ENCODE measurements at regions not wholly inside any gene's neighbourhood (a gene's known extent, or its start where the extent isn't known, plus 50 kb on each side); places are given as distances from the start of the nearest gene placed in this dataset.

- TF ChIP-seq POLR2A (IDR thresholded peaks at IDR 0.05) (no peak), CTCF (IDR thresholded peaks at IDR 0.05) (no peak), POLR2AphosphoS5 (IDR thresholded peaks at IDR 0.05) (no peak)
- DNase-seq (ENCODE audit: low spot score in 2 of 2) = no peak
- Histone ChIP-seq H3K4me1 (no peaks in the 10 kb centered on the region), H3K27me3 (no peaks in the 10 kb centered on the region), H3K9me3 (no peaks in the 10 kb centered on the region), H3K27ac (no peak overlapping the region), H3K4me3 (no peak overlapping the region), H3K36me3 (no peaks in the 10 kb centered on the region)
- intact Hi-C loops (cut with DNase I; ENCODE audit: low total_unique reads) = no loop called here
Measured at GRCh38 chr3:150357923-150358607, 50.0 kb upstream of the TSC22D2 start.

GRCh38 chr3:150357140-150357539 is 51.0 kb upstream of the TSC22D2 start:
- no peak for DNase-seq (ENCODE audit: low spot score in 2 of 2)
- Histone ChIP-seq H3K27ac (no peak overlapping the region), H3K36me3 (no peaks in the 10 kb centered on the region), H3K27me3 (no peaks in the 10 kb centered on the region), H3K9me3 (no peaks in the 10 kb centered on the region), H3K4me1 (no peaks in the 10 kb centered on the region), H3K4me3 (no peak overlapping the region)
- intact Hi-C loops (cut with DNase I; ENCODE audit: low total_unique reads) = no loop called here
- no peak for TF ChIP-seq CTCF (IDR thresholded peaks at IDR 0.05)
- TF ChIP-seq POLR2A (IDR thresholded peaks at IDR 0.05) = no peak
- no peak for TF ChIP-seq POLR2AphosphoS5 (IDR thresholded peaks at IDR 0.05)

- intact Hi-C loops (cut with DNase I; ENCODE audit: low total_unique reads) = no loop called here
- no peak overlapping the region for H3K27ac ChIP-seq
- TF ChIP-seq POLR2A (IDR thresholded peaks at IDR 0.05) (no peak), CTCF (IDR thresholded peaks at IDR 0.05) (no peak), POLR2AphosphoS5 (IDR thresholded peaks at IDR 0.05) (no peak)
- DNase-seq (ENCODE audit: low spot score in 2 of 2) = no peak
- no peaks in the 10 kb centered on the region for H3K27me3 ChIP-seq
- no peaks in the 10 kb centered on the region for H3K4me1 ChIP-seq
- no peaks in the 10 kb centered on the region for H3K9me3 ChIP-seq
- no peak overlapping the region for H3K4me3 ChIP-seq
- H3K36me3 ChIP-seq = no peaks in the 10 kb centered on the region
Measured at GRCh38 chr3:150355574-150355973, 52.5 kb upstream of the TSC22D2 start.

- TF ChIP-seq POLR2A (IDR thresholded peaks at IDR 0.05) = no peak
- no peak for TF ChIP-seq POLR2AphosphoS5 (IDR thresholded peaks at IDR 0.05)
- TF ChIP-seq CTCF (IDR thresholded peaks at IDR 0.05) = no peak
Measured at GRCh38 chr3:150352931-150353330, 55.2 kb upstream of the TSC22D2 start.

GRCh38 chr3:150351398-150351797 is 56.7 kb upstream of the TSC22D2 start:
- no peak for DNase-seq (ENCODE audit: low spot score in 2 of 2)
- no peak overlapping the region for H3K4me3 ChIP-seq
- no peak for TF ChIP-seq POLR2A (IDR thresholded peaks at IDR 0.05)
- no peak for TF ChIP-seq POLR2AphosphoS5 (IDR thresholded peaks at IDR 0.05)
- TF ChIP-seq CTCF (IDR thresholded peaks at IDR 0.05) = no peak
- H3K4me1 ChIP-seq = no peaks in the 10 kb centered on the region
- no peaks in the 10 kb centered on the region for H3K9me3 ChIP-seq
- intact Hi-C loops (cut with DNase I; ENCODE audit: low total_unique reads) = no loop called here
- no peaks in the 10 kb centered on the region for H3K27me3 ChIP-seq
- no peak overlapping the region for H3K27ac ChIP-seq
- H3K36me3 ChIP-seq = no peaks in the 10 kb centered on the region

More at GRCh38 chr3:150352931-150353330, 55.2 kb upstream of the TSC22D2 start:
- no peaks in the 10 kb centered on the region for H3K4me1 ChIP-seq
- H3K9me3 ChIP-seq = no peaks in the 10 kb centered on the region
- no peaks in the 10 kb centered on the region for H3K27me3 ChIP-seq
- DNase-seq (ENCODE audit: low spot score in 2 of 2) = no peak
- no peaks in the 10 kb centered on the region for H3K36me3 ChIP-seq
- no peak overlapping the region for H3K4me3 ChIP-seq
- H3K27ac ChIP-seq = no peak overlapping the region
- intact Hi-C loops (cut with DNase I; ENCODE audit: low total_unique reads) = no loop called here
